Activated CD8-positive, alpha-beta memory T cell treated with anti-CD3 and anti-CD28 coated beads for 36 hours (primary cell): ENCODE measurements at regions not wholly inside any gene's neighbourhood (a gene's known extent, or its start where the extent isn't known, plus 50 kb on each side); places are given as distances from the start of the nearest gene placed in this dataset.

ENCODE experiments used
- CTCF ChIA-PET: fragments of 350-600 bp; sonication (Branson Sonifier 250); formaldehyde crosslinking; loops from one replicate; lab custom pipeline; 2021; ENCODE audit warnings: antibody characterized with exemption; lab: Charles Lee
- POLR2A ChIA-PET: fragments of 350-600 bp; sonication (Branson Sonifier 250); formaldehyde crosslinking; loops from one replicate; lab custom pipeline; 2021; ENCODE audit warnings: antibody characterized with exemption; lab: Charles Lee

DNA sequence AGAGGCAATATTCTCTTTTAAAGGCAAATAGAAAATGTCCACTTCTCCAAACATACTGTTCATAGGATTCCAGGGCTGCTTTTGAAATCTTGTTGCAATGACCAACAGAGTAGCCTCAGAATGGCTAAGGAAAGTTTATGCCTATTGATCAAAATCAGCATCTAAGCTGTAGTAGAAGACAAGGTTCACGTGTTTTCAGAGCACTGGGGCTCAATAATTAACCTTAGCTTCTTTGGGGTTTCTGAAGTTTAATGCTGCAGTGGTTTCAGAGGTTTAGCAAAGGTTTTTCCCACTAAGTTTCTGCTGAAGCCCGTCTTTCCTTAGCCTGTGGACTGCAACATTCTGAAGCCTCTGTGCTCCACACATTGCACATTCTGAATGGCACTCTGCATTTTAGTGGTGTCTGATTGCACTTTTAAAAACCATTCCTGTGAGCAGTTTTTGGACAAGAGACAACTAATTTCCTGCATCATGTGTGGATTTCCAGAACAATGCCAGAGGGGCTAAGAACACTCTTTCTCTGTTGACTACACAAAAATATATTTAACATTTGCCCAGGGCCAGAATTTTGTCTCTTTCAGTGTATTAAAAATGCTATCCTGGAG lies 342.5 kb downstream of the PTEN start:
- ChIA-PET POLR2A (no interaction called here), CTCF (no interaction called here)

DNA sequence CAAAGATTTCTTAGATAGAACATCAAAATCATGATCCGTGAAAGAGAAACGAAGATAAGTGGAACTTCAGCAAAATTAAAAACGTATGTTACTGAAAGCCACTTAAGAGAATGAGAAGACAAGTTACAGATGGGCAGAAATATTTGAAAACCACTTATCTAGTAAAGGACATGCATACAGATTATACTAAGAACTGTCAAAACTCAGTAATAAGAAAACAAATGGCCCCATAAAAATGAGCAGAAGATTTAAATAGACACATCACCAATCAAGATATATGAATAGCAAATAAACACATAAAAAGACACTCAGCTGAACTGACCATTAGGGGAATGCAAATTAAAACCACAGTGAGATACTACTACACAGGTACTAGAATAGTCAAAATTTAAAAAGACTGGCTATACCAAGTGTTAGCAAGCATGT lies 343.7 kb downstream of the PTEN start:
- POLR2A ChIA-PET, result no interaction called here
- CTCF ChIA-PET, result no interaction called here

DNA sequence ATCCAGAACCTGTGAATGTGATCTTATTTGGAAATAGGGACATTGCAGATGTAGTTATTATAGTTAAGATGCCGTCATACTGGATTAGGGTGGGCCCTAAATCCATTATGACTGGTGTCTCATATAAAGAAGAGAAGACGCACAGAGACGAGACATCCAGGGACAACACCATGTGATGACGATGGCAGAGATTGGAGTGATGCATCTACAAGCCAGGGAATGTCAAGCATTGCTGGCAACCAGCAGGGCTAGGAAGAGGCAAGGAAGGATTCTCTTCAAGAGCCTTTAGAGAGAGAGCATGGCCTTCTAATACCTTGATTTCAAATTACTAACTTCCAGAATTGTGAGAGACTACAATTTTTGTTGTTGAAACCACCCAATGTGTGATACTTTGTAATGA lies 345.8 kb downstream of the PTEN start:
- CTCF ChIA-PET, result no interaction called here
- POLR2A ChIA-PET, result no interaction called here

DNA sequence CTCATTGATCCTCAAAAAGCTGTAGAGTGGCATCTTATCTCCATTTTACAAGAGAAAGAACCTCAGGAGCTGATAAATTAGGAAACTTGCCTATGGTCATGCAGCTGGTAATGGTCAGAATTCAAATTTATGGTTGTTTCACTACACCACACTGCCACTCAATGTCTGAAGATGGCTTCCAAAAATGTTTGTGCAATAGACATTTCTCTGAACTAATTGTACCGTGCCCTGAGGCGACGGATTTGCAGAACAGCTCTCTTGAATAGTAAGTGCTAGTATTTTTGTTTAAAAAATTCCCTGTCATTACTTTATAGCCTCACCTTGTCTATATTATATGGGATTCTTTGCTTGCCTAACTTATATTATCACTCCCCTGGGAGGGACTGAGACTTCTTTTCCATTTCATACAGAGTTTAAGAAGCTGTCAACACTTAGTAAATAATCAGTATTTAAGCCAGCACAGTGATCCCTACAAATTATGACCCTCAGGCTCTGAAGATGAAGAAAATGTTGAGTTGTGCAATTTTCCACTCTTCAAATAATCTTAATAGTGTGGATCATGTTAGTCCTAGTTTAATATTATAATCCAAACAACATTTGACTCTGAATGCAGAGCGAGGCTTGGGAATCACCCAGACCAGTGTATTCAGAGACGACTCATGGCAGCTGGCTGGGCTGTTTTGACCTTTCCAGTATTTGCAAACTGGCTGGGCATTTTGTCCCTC lies 346.6 kb downstream of the PTEN start:
- POLR2A ChIA-PET, result no interaction called here
- CTCF ChIA-PET, result no interaction called here

GRCh38 chr10:88211230-88211629 lies 347.8 kb downstream of the PTEN start:
- CTCF ChIA-PET, result no interaction called here
- POLR2A ChIA-PET, result no interaction called here

DNA sequence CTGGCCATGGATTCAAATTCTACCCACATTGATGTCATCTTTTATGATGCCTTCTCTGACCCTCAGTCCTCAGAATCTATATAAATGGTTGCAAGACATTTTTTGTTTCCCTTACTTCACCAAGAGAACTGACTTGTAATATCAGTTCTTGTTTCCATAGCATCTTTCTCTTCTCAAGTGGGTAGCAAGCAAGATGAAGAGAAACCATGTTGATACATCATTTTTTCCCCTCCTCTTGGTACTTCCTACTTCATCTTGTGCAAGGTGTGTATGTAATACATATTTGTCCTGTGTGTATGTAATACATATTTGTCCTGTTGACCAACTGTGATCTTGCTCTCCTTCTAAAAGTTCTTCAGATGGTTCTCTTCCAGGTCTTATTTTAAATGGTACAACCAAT lies 348.6 kb downstream of the PTEN start:
- ChIA-PET POLR2A (no interaction called here), CTCF (no interaction called here)

- ChIA-PET POLR2A (no interaction called here), CTCF (no interaction called here)
Observed at GRCh38 chr10:88213065-88213605, 349.7 kb downstream of the PTEN start.

GRCh38 chr10:88216976-88217375 lies 353.6 kb downstream of the PTEN start:
- CTCF ChIA-PET, result no interaction called here
- POLR2A ChIA-PET, result no interaction called here

GRCh38 chr10:88218362-88218761 lies 354.9 kb downstream of the PTEN start:
- ChIA-PET CTCF (interaction anchor here (1.0 kb wide), 1 partner anchor 18 kb away, joined by 3 read pairs; no protein-coding TSS in a partner anchor), POLR2A (no interaction called here)

- CTCF ChIA-PET, result interaction anchor here (0.6 kb wide), 1 partner anchor 346 kb away, joined by 3 read pairs; no protein-coding TSS in a partner anchor
- POLR2A ChIA-PET, result no interaction called here
Observed at GRCh38 chr10:88219753-88220152, 356.3 kb downstream of the PTEN start.

- POLR2A ChIA-PET, result no interaction called here
Observed at GRCh38 chr10:88221010-88221973, 357.9 kb downstream of the PTEN start.

DNA sequence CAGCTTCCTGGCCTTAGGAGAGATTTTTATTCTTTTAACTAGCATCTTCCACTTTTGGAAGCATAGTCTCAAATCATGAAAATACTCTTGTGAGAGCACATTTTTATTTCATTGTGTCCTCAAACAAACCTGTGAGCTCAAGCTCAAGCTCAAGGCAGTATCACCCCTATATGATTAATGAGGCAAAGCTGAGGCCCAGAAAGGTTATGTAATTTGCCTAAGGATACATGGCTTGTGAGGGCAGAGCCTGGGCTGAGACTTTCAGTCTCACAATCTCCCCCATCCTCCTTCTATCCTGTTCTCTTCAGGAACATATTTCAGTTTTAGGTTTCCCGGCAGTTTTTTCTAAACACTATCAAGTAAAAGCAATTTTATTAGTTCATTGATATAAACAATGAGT lies 359.5 kb downstream of the PTEN start:
- POLR2A ChIA-PET, result no interaction called here
- CTCF ChIA-PET, result no interaction called here

More at GRCh38 chr10:88221010-88221973, 357.9 kb downstream of the PTEN start:
- CTCF ChIA-PET, result no interaction called here
